ENCODE measurements at regions not wholly inside any gene's neighbourhood (a gene's known extent, or its start where the extent isn't known, plus 50 kb on each side); places are given as distances from the start of the nearest gene placed in this dataset.
"Not testable (repeated sequence)": the region's sequence is repeated elsewhere in the genome, so short reads cannot be mapped to it uniquely, and the experiment has no call there.

DNA sequence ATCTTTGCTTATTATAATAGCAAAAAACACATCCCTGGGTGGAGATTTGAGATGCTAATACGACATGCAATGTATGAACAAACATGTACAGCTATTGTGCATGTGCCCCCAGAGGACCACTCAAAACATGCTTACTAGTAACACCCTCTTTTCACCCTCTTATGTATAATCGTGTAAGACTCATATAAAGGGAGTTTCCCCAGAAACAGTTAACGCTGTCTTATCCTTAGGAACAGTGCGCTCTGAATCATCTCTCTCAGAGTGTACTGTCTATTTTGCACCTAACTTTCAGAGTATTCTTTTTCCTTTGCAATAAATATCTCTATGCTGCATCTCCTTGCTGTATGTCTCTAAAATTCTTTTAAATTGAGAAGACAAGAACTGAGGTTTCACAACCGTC is 2604.0 kb downstream of the PCDH9 start:
- Histone ChIP-seq H3K36me3 (ENCODE audit: insufficient read depth) (no peaks in the 10 kb centered on the region), H3K4me3 (ENCODE audit: low read depth, low read length) (no peak overlapping the region), H3K27ac (ENCODE audit: low read depth) (no peak overlapping the region), H3K4me1 (ENCODE audit: insufficient read depth) (no peaks in the 10 kb centered on the region)
- 89% methylated on average over 5 of the region's 5 CpGs for WGBS
- DNase-seq (ENCODE audit: extremely low spot score) = no peak

DNA sequence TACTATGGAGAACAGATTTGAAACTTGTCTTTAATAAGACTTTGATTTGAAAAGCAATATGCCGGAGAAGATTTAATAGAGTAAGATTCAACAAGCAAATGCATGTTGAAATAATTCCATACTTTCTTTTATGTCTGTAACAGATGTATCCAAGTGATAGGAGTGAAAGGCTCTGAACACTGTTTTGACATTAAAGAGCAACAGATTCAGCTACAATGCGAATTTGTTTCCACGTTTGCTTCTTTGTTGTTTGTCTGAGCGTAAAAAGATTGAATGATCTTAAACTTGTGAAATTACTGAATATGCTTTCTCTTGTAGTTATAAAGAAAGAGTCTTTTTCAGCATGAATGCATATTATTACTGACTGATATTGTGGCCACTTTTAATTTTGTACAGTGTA is 2612.9 kb downstream of the PCDH9 start:
- Histone ChIP-seq H3K36me3 (ENCODE audit: insufficient read depth) (no peaks in the 10 kb centered on the region), H3K4me3 (ENCODE audit: low read depth, low read length) (no peak overlapping the region), H3K27ac (ENCODE audit: low read depth) (no peak overlapping the region), H3K4me1 (ENCODE audit: insufficient read depth) (no peaks in the 10 kb centered on the region)
- no peak for DNase-seq (ENCODE audit: extremely low spot score)
- 87% methylated on average over 4 of the region's 4 CpGs for WGBS

DNA sequence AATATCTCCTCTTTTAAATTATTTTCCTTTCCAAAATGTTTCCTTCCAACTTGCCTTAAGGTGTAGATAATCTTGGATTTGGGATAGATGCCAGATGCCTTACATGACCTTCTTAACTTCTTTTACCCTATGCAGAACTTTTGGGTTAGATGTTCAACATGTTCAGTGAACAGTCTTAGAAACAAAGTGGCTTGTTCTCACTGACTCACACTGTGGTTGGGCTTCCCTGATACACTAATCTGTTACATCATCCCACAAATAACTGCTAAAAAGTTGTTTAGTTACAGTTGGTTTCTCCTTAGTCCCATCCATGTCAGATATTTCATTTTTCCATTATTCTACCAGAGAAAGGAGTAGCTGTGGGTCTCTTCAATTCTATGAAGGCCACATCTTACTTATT is 2638.2 kb downstream of the PCDH9 start:
- no peak overlapping the region for H3K27ac ChIP-seq (ENCODE audit: low read depth)
- no peaks in the 10 kb centered on the region for H3K4me1 ChIP-seq (ENCODE audit: insufficient read depth)
- H3K36me3 ChIP-seq (ENCODE audit: insufficient read depth) = no peaks in the 10 kb centered on the region
- H3K4me3 ChIP-seq (ENCODE audit: low read depth, low read length) = no peak overlapping the region
- DNase-seq (ENCODE audit: extremely low spot score) = no peak

DNA sequence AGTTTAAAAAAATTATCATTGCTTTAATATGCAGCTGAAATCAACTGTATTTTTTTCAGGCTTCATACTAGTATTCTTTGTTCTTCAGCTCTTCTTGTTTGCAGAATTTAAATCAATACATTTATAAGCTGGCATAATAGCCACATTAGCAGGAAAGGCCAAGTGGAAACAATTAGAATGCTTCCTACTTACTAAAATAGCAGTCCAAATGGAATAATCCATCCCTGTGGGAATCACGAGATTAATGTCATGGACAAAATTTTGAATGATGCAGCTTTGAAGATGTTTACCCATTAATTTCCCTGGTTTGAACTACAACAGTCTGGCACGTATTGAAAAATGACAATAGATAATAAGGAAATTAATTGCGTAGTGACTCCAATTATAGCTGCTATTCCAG is 2650.8 kb downstream of the PCDH9 start:
- DNase-seq (ENCODE audit: extremely low spot score) = no peak

DNA sequence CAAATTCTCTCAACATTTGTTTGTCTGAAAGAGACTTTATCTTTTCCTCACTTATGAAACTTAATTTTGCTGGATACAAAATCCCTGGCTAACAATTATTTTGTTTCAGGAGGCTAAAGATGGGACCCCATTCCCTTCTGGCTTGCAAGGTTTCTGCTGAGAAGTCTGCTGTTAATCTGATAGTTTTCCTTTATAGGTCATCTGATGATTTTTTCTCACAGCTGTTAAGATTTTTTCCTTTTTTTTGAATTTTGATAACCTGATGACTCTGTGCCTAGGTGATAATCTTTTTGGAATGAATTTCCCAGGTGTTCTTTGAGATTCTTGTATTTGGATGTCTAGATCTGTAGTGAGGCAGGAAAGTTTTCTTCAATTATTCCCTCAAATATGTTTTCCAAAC is 2661.4 kb downstream of the PCDH9 start:
- no peak overlapping the region for H3K27ac ChIP-seq (ENCODE audit: low read depth)
- no peaks in the 10 kb centered on the region for H3K4me1 ChIP-seq (ENCODE audit: insufficient read depth)
- H3K4me3 ChIP-seq (ENCODE audit: low read depth, low read length) = no peak overlapping the region
- no peaks in the 10 kb centered on the region for H3K36me3 ChIP-seq (ENCODE audit: insufficient read depth)
- DNase-seq (ENCODE audit: extremely low spot score) = no peak

More for the DNA sequence above, 2650.8 kb downstream of the PCDH9 start:
- H3K36me3 ChIP-seq (ENCODE audit: insufficient read depth) = no peaks in the 10 kb centered on the region
- 81% methylated on average over 3 of the region's 3 CpGs for WGBS
- no peaks in the 10 kb centered on the region for H3K4me1 ChIP-seq (ENCODE audit: insufficient read depth)
- H3K4me3 ChIP-seq (ENCODE audit: low read depth, low read length) = no peak overlapping the region
- no peak overlapping the region for H3K27ac ChIP-seq (ENCODE audit: low read depth)

DNA sequence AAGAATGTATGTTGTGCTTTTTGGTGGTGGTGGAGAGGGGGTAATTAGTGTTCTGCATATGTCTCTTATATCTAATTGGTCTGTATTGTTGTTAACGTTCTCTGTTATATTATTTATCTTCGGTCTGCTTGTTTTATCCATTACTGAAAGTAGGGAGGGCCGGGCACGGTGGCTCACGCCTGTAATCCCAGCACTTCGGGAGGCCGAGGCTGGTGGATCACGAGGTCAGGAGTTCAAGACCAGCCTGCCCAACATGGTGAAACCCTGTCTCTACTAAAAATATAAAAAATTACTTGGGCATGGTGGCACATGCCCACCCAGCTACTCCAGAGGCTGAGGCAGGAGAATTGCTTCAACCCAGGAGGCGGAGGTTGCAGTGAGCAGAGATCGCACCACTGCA is 2672.1 kb downstream of the PCDH9 start:
- H3K36me3 ChIP-seq (ENCODE audit: insufficient read depth); H3K27ac ChIP-seq (ENCODE audit: low read depth); H3K4me1 ChIP-seq (ENCODE audit: insufficient read depth); DNase-seq (ENCODE audit: extremely low spot score); H3K4me3 ChIP-seq (ENCODE audit: low read depth, low read length): not testable (repeated sequence)
- 95% methylated on average over 10 of the region's 10 CpGs for WGBS

DNA sequence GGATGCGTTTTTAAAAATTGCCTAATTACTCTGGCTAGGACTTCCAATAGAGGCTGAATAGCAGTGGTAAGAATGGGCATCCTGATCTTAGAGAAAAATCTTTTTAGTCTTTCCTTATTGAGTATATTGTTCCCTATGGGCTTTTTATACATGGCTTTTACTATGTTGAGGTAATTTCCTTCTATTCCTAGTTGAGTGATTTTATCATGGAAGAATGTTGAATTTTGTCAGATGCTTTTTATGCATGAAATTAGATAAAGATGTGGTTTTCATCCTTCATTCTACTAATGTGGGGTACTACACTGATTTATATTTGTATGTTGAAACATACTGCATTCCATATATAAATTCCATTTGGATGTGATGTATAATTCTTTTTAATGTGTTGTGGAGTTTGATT is 2673.8 kb downstream of the PCDH9 start:
- WGBS = 77% methylated on average over 1 of the region's 1 CpG
- H3K27ac ChIP-seq (ENCODE audit: low read depth) = no peak overlapping the region
- H3K4me3 ChIP-seq (ENCODE audit: low read depth, low read length) = no peak overlapping the region
- DNase-seq (ENCODE audit: extremely low spot score) = no peak
- H3K36me3 ChIP-seq (ENCODE audit: insufficient read depth) = no peaks in the 10 kb centered on the region
- no peaks in the 10 kb centered on the region for H3K4me1 ChIP-seq (ENCODE audit: insufficient read depth)

DNA sequence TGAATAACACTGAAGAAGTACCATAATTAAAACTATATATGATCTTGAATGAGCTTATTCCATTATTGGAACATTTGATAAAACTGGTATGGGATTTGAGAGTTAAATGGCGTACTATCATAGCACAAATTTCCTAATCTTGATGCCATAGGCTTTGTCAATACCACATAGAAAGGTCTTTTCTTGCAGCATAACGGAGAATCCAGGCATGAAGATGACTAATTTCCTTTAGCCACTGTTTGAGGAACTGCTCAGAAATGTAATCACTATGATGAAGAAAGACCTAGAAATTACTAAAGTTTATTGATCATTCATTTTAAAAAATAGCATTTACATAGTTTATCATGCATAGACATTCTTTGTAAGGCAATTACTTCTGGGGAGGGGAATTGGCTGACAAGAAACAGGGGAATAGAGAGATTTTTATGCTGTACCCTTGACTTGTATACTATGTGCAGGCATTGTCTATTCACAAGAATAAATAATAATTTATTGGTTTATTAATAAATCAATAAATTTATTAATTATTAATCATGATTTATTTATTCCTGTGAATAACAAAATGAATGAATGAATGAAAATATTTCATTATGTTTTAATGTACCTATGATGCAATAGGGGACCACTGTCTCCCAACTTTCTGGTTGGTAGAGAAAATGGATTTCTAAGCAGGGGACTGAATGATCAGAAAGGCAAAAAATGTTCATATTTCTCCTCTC is 2676.6 kb downstream of the PCDH9 start:
- H3K27ac ChIP-seq (ENCODE audit: low read depth) = no peak overlapping the region
- H3K4me3 ChIP-seq (ENCODE audit: low read depth, low read length) = no peak overlapping the region
- no peak for DNase-seq (ENCODE audit: extremely low spot score)
- H3K36me3 ChIP-seq (ENCODE audit: insufficient read depth) = no peaks in the 10 kb centered on the region
- no peaks in the 10 kb centered on the region for H3K4me1 ChIP-seq (ENCODE audit: insufficient read depth)
- WGBS = 89% methylated on average over 2 of the region's 2 CpGs

DNA sequence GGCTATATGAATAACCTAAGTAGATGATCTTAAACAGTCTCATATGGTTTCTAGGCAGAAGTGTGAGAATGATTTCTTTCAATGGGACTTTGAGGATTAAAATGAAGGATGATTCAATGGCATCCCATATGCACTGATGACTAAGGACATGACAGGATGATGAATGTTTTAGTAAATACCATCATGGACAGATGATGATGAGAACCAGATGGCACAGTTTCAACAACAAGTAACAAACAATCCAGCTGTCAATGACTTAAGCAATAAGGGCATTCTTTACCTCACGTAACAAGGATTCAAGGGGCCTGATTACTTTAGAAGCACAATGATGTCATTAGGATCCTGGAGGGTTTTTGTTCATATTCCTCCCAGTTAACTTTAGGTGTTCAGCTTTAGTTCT is 2678.4 kb downstream of the PCDH9 start:
- no peak overlapping the region for H3K4me3 ChIP-seq (ENCODE audit: low read depth, low read length)
- WGBS = 85% methylated on average over 1 of the region's 1 CpG
- no peak for DNase-seq (ENCODE audit: extremely low spot score)
- H3K27ac ChIP-seq (ENCODE audit: low read depth) = no peak overlapping the region
- no peaks in the 10 kb centered on the region for H3K36me3 ChIP-seq (ENCODE audit: insufficient read depth)
- H3K4me1 ChIP-seq (ENCODE audit: insufficient read depth) = no peaks in the 10 kb centered on the region

DNA sequence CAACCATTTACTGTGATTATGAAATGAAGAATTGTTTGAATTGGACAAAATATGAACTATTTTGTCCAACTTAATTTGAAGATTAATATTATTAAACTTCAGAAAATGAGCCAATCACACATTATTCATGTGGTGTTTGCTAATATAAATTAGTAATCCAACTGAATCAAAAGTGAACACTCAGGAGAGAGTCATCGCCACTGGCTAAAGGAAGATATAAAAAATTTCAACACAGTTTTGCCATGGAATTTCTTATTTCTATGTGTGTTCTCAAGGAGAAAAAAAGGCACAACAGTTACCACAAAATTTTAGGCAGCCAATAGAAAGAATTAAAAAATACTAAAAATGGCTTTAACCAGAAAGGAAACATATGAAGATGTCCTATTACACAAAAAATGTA is 2683.8 kb downstream of the PCDH9 start:
- Histone ChIP-seq H3K36me3 (ENCODE audit: insufficient read depth) (no peaks in the 10 kb centered on the region), H3K4me1 (ENCODE audit: insufficient read depth) (no peaks in the 10 kb centered on the region), H3K4me3 (ENCODE audit: low read depth, low read length) (no peak overlapping the region), H3K27ac (ENCODE audit: low read depth) (no peak overlapping the region)
- 95% methylated on average over 1 of the region's 1 CpG for WGBS
- DNase-seq (ENCODE audit: extremely low spot score) = no peak

DNA sequence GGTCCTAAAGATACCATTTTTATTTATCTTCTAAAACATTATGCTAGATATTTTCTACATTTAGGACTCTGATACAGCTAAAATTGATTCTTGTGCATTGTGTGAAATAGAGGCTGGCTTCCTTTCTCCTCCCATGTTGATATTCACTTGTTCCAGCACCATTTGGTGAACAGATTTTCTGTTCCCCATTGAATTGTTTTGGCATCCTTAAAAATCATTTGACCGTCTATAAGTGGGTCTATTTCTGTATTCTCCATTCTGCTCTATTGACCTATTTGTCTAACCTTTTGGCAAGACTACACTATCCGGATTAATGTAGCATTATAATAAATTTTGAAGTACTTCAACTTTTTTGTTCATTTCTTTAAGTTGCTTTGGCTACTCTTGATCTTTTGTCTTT is 2689.2 kb downstream of the PCDH9 start:
- no peak overlapping the region for H3K27ac ChIP-seq (ENCODE audit: low read depth)
- 74% methylated on average over 2 of the region's 2 CpGs for WGBS
- DNase-seq (ENCODE audit: extremely low spot score) = no peak
- H3K4me3 ChIP-seq (ENCODE audit: low read depth, low read length) = no peak overlapping the region
- H3K4me1 ChIP-seq (ENCODE audit: insufficient read depth) = no peaks in the 10 kb centered on the region
- H3K36me3 ChIP-seq (ENCODE audit: insufficient read depth) = no peaks in the 10 kb centered on the region

DNA sequence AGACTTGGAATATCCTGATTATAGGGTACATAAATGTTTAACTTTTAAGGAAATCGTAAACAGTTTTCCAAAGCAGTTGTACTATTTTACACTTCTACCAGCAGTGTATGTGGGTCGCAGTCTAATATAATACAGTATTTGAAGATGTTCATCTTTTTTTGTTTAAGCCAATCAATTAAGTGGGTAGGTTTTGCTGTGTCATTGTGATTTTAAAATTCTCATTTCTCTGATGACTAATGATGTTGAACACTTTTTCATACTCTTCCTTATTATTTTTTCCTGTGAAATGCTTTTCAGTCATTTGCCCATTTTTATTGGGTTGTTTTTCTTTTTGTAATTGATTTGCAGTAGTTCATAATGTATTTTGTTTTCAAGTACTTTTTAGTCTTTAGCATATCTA is 2689.7 kb downstream of the PCDH9 start:
- Histone ChIP-seq H3K27ac (ENCODE audit: low read depth) (no peak overlapping the region), H3K4me1 (ENCODE audit: insufficient read depth) (no peaks in the 10 kb centered on the region), H3K36me3 (ENCODE audit: insufficient read depth) (no peaks in the 10 kb centered on the region), H3K4me3 (ENCODE audit: low read depth, low read length) (no peak overlapping the region)
- no peak for DNase-seq (ENCODE audit: extremely low spot score)
- 97% methylated on average over 2 of the region's 2 CpGs for WGBS

DNA sequence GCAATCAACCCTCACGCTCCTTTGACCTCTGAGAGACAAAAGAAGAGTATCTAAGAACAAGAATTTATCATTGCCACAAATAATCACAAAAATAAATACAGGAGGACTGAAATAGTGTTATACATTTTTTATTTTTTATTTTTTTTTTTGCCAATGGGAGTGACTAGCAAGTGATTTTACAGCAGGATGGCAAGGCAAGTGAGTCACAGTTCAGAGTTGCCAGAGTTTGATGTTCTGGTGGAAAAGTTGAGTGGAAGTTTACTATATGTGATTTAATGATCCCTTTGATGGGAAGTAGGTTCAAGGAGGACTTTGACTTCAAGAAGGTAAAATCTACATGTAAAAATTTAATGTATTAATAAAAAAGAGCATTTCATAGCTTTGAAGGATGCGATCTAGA is 2691.4 kb downstream of the PCDH9 start:
- 97% methylated on average over 2 of the region's 2 CpGs for WGBS
- no peaks in the 10 kb centered on the region for H3K4me1 ChIP-seq (ENCODE audit: insufficient read depth)
- no peaks in the 10 kb centered on the region for H3K36me3 ChIP-seq (ENCODE audit: insufficient read depth)
- DNase-seq (ENCODE audit: extremely low spot score) = no peak
- H3K27ac ChIP-seq (ENCODE audit: low read depth) = no peak overlapping the region
- H3K4me3 ChIP-seq (ENCODE audit: low read depth, low read length) = no peak overlapping the region

DNA sequence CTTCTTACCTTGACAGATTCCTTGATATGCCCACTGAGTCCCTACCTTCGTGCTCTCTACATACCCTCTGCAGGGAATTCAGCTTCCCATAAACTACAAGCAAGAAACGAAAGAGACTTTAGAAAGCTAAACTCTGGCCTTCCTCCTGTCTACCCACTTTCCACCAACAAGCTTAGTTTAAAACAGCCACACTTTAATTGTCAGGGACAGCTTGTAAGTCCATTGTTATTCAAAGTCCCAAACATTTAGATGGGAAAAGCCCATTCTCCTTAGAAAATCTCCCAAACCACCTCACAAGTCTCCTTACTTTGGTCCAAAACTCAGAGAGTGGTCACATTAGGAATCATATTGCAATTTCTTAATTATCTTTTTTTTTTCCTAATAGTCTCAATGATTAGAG is 2695.8 kb downstream of the PCDH9 start:
- no peak for DNase-seq (ENCODE audit: extremely low spot score)
- Histone ChIP-seq H3K4me1 (ENCODE audit: insufficient read depth) (no peaks in the 10 kb centered on the region), H3K36me3 (ENCODE audit: insufficient read depth) (no peaks in the 10 kb centered on the region), H3K27ac (ENCODE audit: low read depth) (no peak overlapping the region), H3K4me3 (ENCODE audit: low read depth, low read length) (no peak overlapping the region)
- WGBS = 87% methylated on average over 2 of the region's 2 CpGs

DNA sequence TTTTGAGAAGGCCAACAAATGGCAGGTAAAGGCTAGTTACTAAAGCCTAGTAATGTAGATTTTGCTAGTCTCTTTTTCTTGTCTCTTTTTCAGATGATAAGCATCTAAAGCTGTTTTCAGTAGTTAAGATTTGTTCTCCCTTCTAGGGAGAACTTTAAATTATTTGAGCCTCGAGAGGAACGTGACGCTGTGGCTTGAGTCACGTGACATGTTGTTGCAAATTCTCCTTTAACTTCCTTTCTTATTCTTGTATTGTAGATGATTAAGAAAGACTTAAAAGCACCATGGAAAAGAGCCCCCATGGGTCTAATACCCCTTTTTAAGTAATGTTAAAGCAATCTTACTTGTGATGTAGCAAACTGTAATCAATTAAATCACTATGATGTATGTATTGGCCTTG is 2698.7 kb downstream of the PCDH9 start:
- no peak overlapping the region for H3K4me3 ChIP-seq (ENCODE audit: low read depth, low read length)
- no peaks in the 10 kb centered on the region for H3K4me1 ChIP-seq (ENCODE audit: insufficient read depth)
- DNase-seq (ENCODE audit: extremely low spot score) = no peak
- no peaks in the 10 kb centered on the region for H3K36me3 ChIP-seq (ENCODE audit: insufficient read depth)
- no peak overlapping the region for H3K27ac ChIP-seq (ENCODE audit: low read depth)
- WGBS = 91% methylated on average over 4 of the region's 4 CpGs
